Nephron (organoid): ENCODE measurements at regions not wholly inside any gene's neighbourhood (a gene's known extent, or its start where the extent isn't known, plus 50 kb on each side); places are given as distances from the start of the nearest gene placed in this dataset.
A peak's percentile ranks its signal among the peaks of the same experiment; 100 is the strongest.

Source experiments
- H3K27ac Mint-ChIP-seq, 3 experiments: 2 replicates each; pipeline ENCODE4 v1.8.0; 2020; ENCODE audit warnings: mixed read lengths in 3 of 3, mild to moderate bottlenecking in 2 of 3, moderate library complexity in 1 of 3
- H3K27me3 Mint-ChIP-seq: 2 replicates; pipeline ENCODE4 v1.8.0; 2021; ENCODE audit warnings: low read depth, mild to moderate bottlenecking, moderate library complexity, mixed read lengths
- H3K36me3 Mint-ChIP-seq: 2 replicates; pipeline ENCODE4 v1.8.0; 2020; ENCODE audit warnings: low read depth, mixed read lengths
- H3K4me1 Mint-ChIP-seq: 2 replicates; pipeline ENCODE4 v1.8.0; 2020; ENCODE audit warnings: mixed read lengths
- H3K4me3 Mint-ChIP-seq, 3 experiments: 2 replicates each; pipeline ENCODE4 v1.8.0; 2020; ENCODE audit warnings: mild to moderate bottlenecking in 3 of 3, mixed read lengths in 3 of 3, moderate library complexity in 2 of 3
- H3K9me3 Mint-ChIP-seq: 2 replicates; pipeline ENCODE4 v1.8.0; 2020; ENCODE audit warnings: mixed read lengths
- CTCF ChIP-seq, 3 experiments: fragments of 200-600 bp; sonication (generic); IDR thresholded peaks; one replicate each; pipeline ENCODE4 v1.5.0; 2021; ENCODE audit warnings: antibody characterized with exemption in 3 of 3; ENCODE audit not compliant: unreplicated experiment in 3 of 3

- no peaks in the 10 kb centered on the region for H3K9me3 Mint-ChIP-seq
- H3K4me1 Mint-ChIP-seq, result peaks cover 7% of the 10 kb centered on the region
- TF ChIP-seq CTCF (IDR thresholded peaks at IDR 0.05; ENCODE audit: unreplicated experiment in 3 of 3), result no peak
- no peak overlapping the region for H3K4me3 Mint-ChIP-seq
- H3K27me3 Mint-ChIP-seq, result no peaks in the 10 kb centered on the region
- H3K27ac Mint-ChIP-seq, result no peak overlapping the region
- H3K36me3 Mint-ChIP-seq, result no peaks in the 10 kb centered on the region
Measured at GRCh38 chr6:113416170-113416569, 441.0 kb upstream of the MARCKS start.

DNA sequence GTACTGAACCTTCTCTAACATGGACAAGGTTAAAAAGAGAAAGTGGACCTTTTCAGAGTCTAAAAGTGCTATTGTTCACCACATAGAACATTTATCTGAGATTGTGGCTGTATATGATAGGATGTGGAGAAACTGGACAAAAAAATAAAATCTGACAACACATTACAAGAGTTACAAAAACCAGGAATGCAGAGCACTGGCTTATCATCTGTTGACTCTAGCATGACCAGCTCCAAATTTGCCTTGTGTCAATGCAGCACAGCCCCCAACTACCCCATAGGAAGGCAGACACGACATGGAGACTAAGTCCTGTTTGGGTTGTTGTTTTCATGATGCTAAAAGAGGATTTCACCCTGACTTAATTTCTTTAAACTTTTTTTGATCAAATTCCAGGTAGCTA is 436.9 kb upstream of the MARCKS start:
- no peak overlapping the region for H3K4me3 Mint-ChIP-seq
- TF ChIP-seq CTCF (IDR thresholded peaks at IDR 0.05; ENCODE audit: unreplicated experiment in 3 of 3), result no peak
- H3K4me1 Mint-ChIP-seq, result no peaks in the 10 kb centered on the region
- no peaks in the 10 kb centered on the region for H3K36me3 Mint-ChIP-seq
- no peaks in the 10 kb centered on the region for H3K27me3 Mint-ChIP-seq
- no peaks in the 10 kb centered on the region for H3K9me3 Mint-ChIP-seq
- H3K27ac Mint-ChIP-seq, result no peak overlapping the region

DNA sequence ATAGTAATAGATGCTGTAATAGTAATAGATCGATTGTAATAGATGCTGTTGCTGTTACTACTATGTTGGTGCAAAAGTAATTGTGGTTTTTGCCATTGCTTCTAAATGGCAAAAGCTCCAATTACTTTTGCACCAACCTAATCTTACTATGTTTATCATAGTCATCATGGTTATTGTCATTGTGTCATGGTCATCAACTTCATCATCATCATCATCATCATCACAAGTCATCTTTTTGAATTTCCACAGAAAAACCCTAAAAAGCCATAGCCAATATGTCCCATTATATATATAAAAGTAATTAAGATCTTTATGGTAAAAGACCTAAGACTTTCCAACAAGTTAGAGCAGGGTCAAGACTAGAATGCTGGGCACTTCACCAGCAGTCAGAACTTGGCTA is 435.1 kb upstream of the MARCKS start:
- H3K27ac Mint-ChIP-seq, result no peak overlapping the region
- no peaks in the 10 kb centered on the region for H3K9me3 Mint-ChIP-seq
- H3K36me3 Mint-ChIP-seq, result no peaks in the 10 kb centered on the region
- H3K4me3 Mint-ChIP-seq, result no peak overlapping the region
- no peak for TF ChIP-seq CTCF (IDR thresholded peaks at IDR 0.05; ENCODE audit: unreplicated experiment in 3 of 3)
- H3K27me3 Mint-ChIP-seq, result no peaks in the 10 kb centered on the region
- H3K4me1 Mint-ChIP-seq, result peaks cover 9% of the 10 kb centered on the region

DNA sequence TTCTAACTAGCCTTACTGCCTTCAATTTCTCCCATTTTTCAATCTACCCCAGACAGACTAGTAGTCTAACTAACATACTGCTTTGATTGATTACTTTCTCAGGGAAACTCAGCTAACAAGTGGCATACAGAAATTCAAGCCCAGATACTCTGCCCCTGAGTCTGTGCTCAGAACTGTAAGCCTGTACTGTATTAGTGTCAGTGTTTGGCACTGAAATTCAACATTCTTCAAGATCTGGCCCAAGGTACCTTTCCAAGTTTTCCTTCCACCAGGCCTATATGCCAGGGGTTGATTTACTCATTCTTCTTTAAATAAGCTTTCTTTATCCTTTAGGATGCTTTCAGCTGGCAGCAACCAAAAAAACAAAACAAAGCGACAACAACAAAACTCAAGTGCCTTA is 433.2 kb upstream of the MARCKS start:
- no peak for TF ChIP-seq CTCF (IDR thresholded peaks at IDR 0.05; ENCODE audit: unreplicated experiment in 3 of 3)
- H3K4me1 Mint-ChIP-seq, result peaks cover 9% of the 10 kb centered on the region

GRCh38 chr6:113425977-113426660 is 431.0 kb upstream of the MARCKS start:
- H3K27ac Mint-ChIP-seq, result peak overlapping the region; percentile 40 to 81 (median 74)
- H3K27me3 Mint-ChIP-seq, result no peaks in the 10 kb centered on the region
- no peaks in the 10 kb centered on the region for H3K36me3 Mint-ChIP-seq
- no peak for TF ChIP-seq CTCF (IDR thresholded peaks at IDR 0.05; ENCODE audit: unreplicated experiment in 3 of 3)
- H3K4me3 Mint-ChIP-seq, result no peak overlapping the region
- H3K4me1 Mint-ChIP-seq, result peaks cover 9% of the 10 kb centered on the region
- no peaks in the 10 kb centered on the region for H3K9me3 Mint-ChIP-seq

More for the DNA sequence above, 433.2 kb upstream of the MARCKS start:
- Mint-ChIP-seq H3K36me3 (no peaks in the 10 kb centered on the region), H3K27ac (no peak overlapping the region), H3K27me3 (no peaks in the 10 kb centered on the region), H3K4me3 (no peak overlapping the region), H3K9me3 (no peaks in the 10 kb centered on the region)

GRCh38 chr6:113427617-113428016 is 429.5 kb upstream of the MARCKS start:
- Mint-ChIP-seq H3K4me1 (peaks cover 9% of the 10 kb centered on the region), H3K9me3 (no peaks in the 10 kb centered on the region), H3K27me3 (no peaks in the 10 kb centered on the region), H3K36me3 (no peaks in the 10 kb centered on the region), H3K4me3 (no peak overlapping the region), H3K27ac (no peak overlapping the region)
- no peak for TF ChIP-seq CTCF (IDR thresholded peaks at IDR 0.05; ENCODE audit: unreplicated experiment in 3 of 3)
